H1 (cell line): ENCODE measurements at regions not wholly inside any gene's neighbourhood (a gene's known extent, or its start where the extent isn't known, plus 50 kb on each side); places are given as distances from the start of the nearest gene placed in this dataset.

Experiments used
- CTCF ChIA-PET: fragments of 300-600 bp; sonication (Branson Sonifier 250); formaldehyde crosslinking; loops from one replicate; lab custom pipeline; 2021; ENCODE audit not compliant: partially characterized antibody; lab: Charles Lee
- POLR2A ChIA-PET: fragments of 300-600 bp; sonication (Branson Sonifier 250); formaldehyde crosslinking; loops from one replicate; lab custom pipeline; 2021; ENCODE audit warnings: inconsistent platforms; ENCODE audit not compliant: partially characterized antibody; lab: Charles Lee
- DNase-seq, 2 experiments: peaks; one replicate each; pipeline versions ENCODE4 v3.0.0 to v3.0.0-alpha.2; 2010 to 2022; ENCODE audit warnings: low spot score in 2 of 2, low read depth in 1 of 2, mixed read lengths in 1 of 2
- FAIRE-seq: peaks from 2 replicates; lab custom pipeline; 2011; peaks lifted over from hg19 to GRCh38; lab: Jason Lieb, UNC
- H2AFZ ChIP-seq: 2 replicates; pipeline ENCODE4 v1.8.1; 2012; ENCODE audit warnings: low read length, inconsistent platforms
- H2AK5ac ChIP-seq: 2 replicates; pipeline ENCODE4 v1.6.1; 2013; ENCODE audit warnings: low read depth, low read length
- H2BK120ac ChIP-seq: replicated peaks from 2 replicates; pipeline ENCODE3; 2013; ENCODE audit warnings: low read depth, low read length, inconsistent platforms
- H2BK12ac ChIP-seq: 2 replicates; pipeline ENCODE4 v1.6.1; 2013; ENCODE audit warnings: low read depth, low read length
- H2BK15ac ChIP-seq: 2 replicates; pipeline ENCODE4 v1.6.1; 2013; ENCODE audit warnings: low read length
- H2BK20ac ChIP-seq: 2 replicates; pipeline ENCODE4 v1.6.1; 2013; ENCODE audit warnings: low read length
- H2BK5ac ChIP-seq: 2 replicates; pipeline ENCODE4 v1.6.1; 2013; ENCODE audit warnings: low read depth, low read length
- H3K14ac ChIP-seq: 2 replicates; pipeline ENCODE4 v1.6.1; 2013; ENCODE audit warnings: inconsistent platforms; ENCODE audit not compliant: insufficient read length
- H3K18ac ChIP-seq: 2 replicates; pipeline ENCODE4 v1.6.1; 2013; ENCODE audit warnings: low read length; ENCODE audit errors: extremely low read depth
- H3K23ac ChIP-seq: 2 replicates; pipeline ENCODE4 v1.6.1; 2013; ENCODE audit warnings: inconsistent platforms; ENCODE audit not compliant: insufficient read length
- H3K23me2 ChIP-seq: 2 replicates; pipeline ENCODE4 v1.6.1; 2013; ENCODE audit warnings: low read depth, low read length
- H3K27ac ChIP-seq: 2 replicates; pipeline ENCODE4 v1.6.1; 2011; ENCODE audit warnings: low read depth, low read length, inconsistent platforms
- H3K27me3 ChIP-seq, 4 experiments: replicated peaks in 1 of 4; 1 replicate in 1 of 4; 2 replicates in 3 of 4; pipeline versions ENCODE4 v1.6.1 to v1.8.1; 2011 to 2013; ENCODE audit warnings: low read length in 3 of 4, mild to moderate bottlenecking in 3 of 4, inconsistent platforms in 2 of 4, mixed read lengths in 2 of 4, moderate library complexity in 1 of 4; ENCODE audit not compliant: control insufficient read depth in 3 of 4, insufficient read depth in 3 of 4; ENCODE audit errors: extremely low read depth in 1 of 4
- H3K36me3 ChIP-seq, 4 experiments: 2 replicates each; pipeline versions ENCODE4 v1.6.1 to v1.8.1; 2011 to 2013; ENCODE audit warnings: mild to moderate bottlenecking in 4 of 4, low read length in 3 of 4, moderate library complexity in 2 of 4, control low read depth in 1 of 4, inconsistent platforms in 1 of 4; ENCODE audit not compliant: insufficient read depth in 4 of 4, control insufficient read depth in 2 of 4
- H3K4ac ChIP-seq: replicated peaks from 2 replicates; pipeline ENCODE3; 2013; ENCODE audit warnings: low read length, low read depth, mixed read lengths, inconsistent platforms; ENCODE audit not compliant: insufficient read length
- H3K4me1 ChIP-seq, 4 experiments: replicated peaks in 1 of 4; 1 replicate in 1 of 4; 2 replicates in 3 of 4; pipeline versions ENCODE4 v1.6.1 to v1.8.1; 2011 to 2013; ENCODE audit warnings: low read length in 3 of 4, inconsistent platforms in 2 of 4, mixed read lengths in 1 of 4; ENCODE audit not compliant: insufficient read depth in 4 of 4, control insufficient read depth in 3 of 4
- H3K4me2 ChIP-seq, 2 experiments: 2 replicates each; pipeline versions ENCODE4 v1.6.1 to v1.8.1; 2011 to 2013; ENCODE audit warnings: low read depth in 2 of 2, low read length in 2 of 2, control low read depth in 1 of 2, inconsistent platforms in 1 of 2, mild to moderate bottlenecking in 1 of 2; ENCODE audit not compliant: insufficient read depth in 1 of 2
- H3K4me3 ChIP-seq, 4 experiments: fragments of 200-600, 300-600 bp in 1 of 4; sonication (generic), shearing (Covaris generic), sonication (Bioruptor Twin) in 1 of 4; 2 replicates each; pipeline versions ENCODE4 v1.5.1 to v1.8.1; 2011 to 2016; ENCODE audit warnings: low read length in 4 of 4, low read depth in 3 of 4, control low read depth in 2 of 4, inconsistent platforms in 2 of 4, mild to moderate bottlenecking in 2 of 4, mixed read lengths in 1 of 4, moderate library complexity in 1 of 4; ENCODE audit not compliant: insufficient read depth in 2 of 4; ENCODE audit errors: extremely low read depth in 1 of 4
- H3K56ac ChIP-seq: replicated peaks from 2 replicates; pipeline ENCODE3; 2013; ENCODE audit warnings: low read depth, mild to moderate bottlenecking, mixed read lengths, low read length, inconsistent platforms; ENCODE audit not compliant: insufficient read length
- H3K79me1 ChIP-seq: 2 replicates; pipeline ENCODE4 v1.6.1; 2013; ENCODE audit warnings: low read depth, low read length, control low read depth
- H3K79me2 ChIP-seq, 2 experiments: 2 replicates each; pipeline versions ENCODE4 v1.6.1 to v1.8.1; 2012 to 2013; ENCODE audit warnings: low read length in 2 of 2, mild to moderate bottlenecking in 2 of 2, inconsistent platforms in 1 of 2; ENCODE audit not compliant: insufficient read depth in 2 of 2, control insufficient read depth in 1 of 2
- H3K9ac ChIP-seq, 4 experiments: replicated peaks in 1 of 4; 1 replicate in 1 of 4; 2 replicates in 3 of 4; pipeline versions ENCODE4 v1.6.1 to v1.8.1; 2011 to 2013; ENCODE audit warnings: low read depth in 3 of 4, low read length in 3 of 4, control low read depth in 2 of 4, mild to moderate bottlenecking in 2 of 4, moderate library complexity in 2 of 4, inconsistent platforms in 1 of 4; ENCODE audit errors: extremely low read depth in 1 of 4
- H3K9me3 ChIP-seq, 2 experiments: 2 replicates each; pipeline versions ENCODE4 v1.6.1 to v1.8.1; 2012 to 2013; ENCODE audit warnings: mild to moderate bottlenecking in 2 of 2, moderate library complexity in 2 of 2, control low read depth in 1 of 2, inconsistent platforms in 1 of 2, low read depth in 1 of 2, low read length in 1 of 2, mixed read lengths in 1 of 2; ENCODE audit not compliant: insufficient read depth in 2 of 2
- H4K20me1 ChIP-seq, 2 experiments: replicated peaks in 1 of 2; 2 replicates each; pipeline versions ENCODE3 to v1.8.1; 2011 to 2013; ENCODE audit warnings: inconsistent platforms in 2 of 2, low read length in 2 of 2, mild to moderate bottlenecking in 1 of 2; ENCODE audit not compliant: insufficient read depth in 2 of 2, control insufficient read depth in 1 of 2
- H4K5ac ChIP-seq: 2 replicates; pipeline ENCODE4 v1.6.1; 2013; ENCODE audit warnings: low read length, low read depth, mixed read lengths, inconsistent platforms; ENCODE audit not compliant: insufficient read length
- H4K8ac ChIP-seq: 2 replicates; pipeline ENCODE4 v1.8.0; 2013; ENCODE audit warnings: mild to moderate bottlenecking, moderate library complexity, low read length, inconsistent platforms; ENCODE audit not compliant: insufficient read depth; ENCODE audit errors: extremely low read depth
- H4K91ac ChIP-seq: replicated peaks from 2 replicates; pipeline ENCODE3; 2013; ENCODE audit warnings: low read length, mixed read lengths, inconsistent platforms; ENCODE audit not compliant: insufficient read length
- ASH2L ChIP-seq: fragments of 200-600, 300-600 bp; sonication (generic); IDR thresholded peaks from one replicate; pipeline ENCODE4 v1.7.1; 2017; ENCODE audit warnings: low read length
- BACH1 ChIP-seq: IDR thresholded peaks from 2 replicates; pipeline ENCODE4 v1.6.1; 2012; ENCODE audit warnings: low read length, improper control_type of control experiment
- EP300 ChIP-seq, 2 experiments: IDR thresholded peaks; 1 replicate in 1 of 2; 2 replicates in 1 of 2; pipeline ENCODE4 v1.6.1; 2011 to 2012; ENCODE audit warnings: low read depth in 2 of 2, low read length in 2 of 2, mild to moderate bottlenecking in 2 of 2, borderline replicate concordance in 1 of 2, inconsistent platforms in 1 of 2, moderate library complexity in 1 of 2
- JUND ChIP-seq: IDR thresholded peaks from 2 replicates; pipeline ENCODE4 v1.6.1; 2011; ENCODE audit warnings: mild to moderate bottlenecking, improper control_type of control experiment, low read length
- POLR2AphosphoS5 ChIP-seq: IDR thresholded peaks from 2 replicates; pipeline ENCODE4 v1.6.1; 2011; ENCODE audit warnings: low read depth, low read length
- SRF ChIP-seq: IDR thresholded peaks from 2 replicates; pipeline ENCODE4 v1.6.1; 2011; ENCODE audit warnings: mild to moderate bottlenecking, low read depth, low read length, moderate library complexity
- WGBS, 2 experiments: shearing (Covaris generic) in 1 of 2; methylation state at CpG; one replicate each; pipeline versions ENCODE4 v1.1.6 to v1.1.7; 2013 to 2015; ENCODE audit warnings: low lambda C conversion rate in 2 of 2, mixed read lengths in 2 of 2, inconsistent platforms in 1 of 2, low coverage in 1 of 2, missing lambda C conversion rate in 1 of 2; ENCODE audit not compliant: insufficient replicate concordance in 2 of 2, insufficient coverage in 1 of 2, insufficient read length in 1 of 2; ENCODE audit errors: extremely low coverage in 1 of 2, missing lambda C conversion rate in 1 of 2; 5-methylcytosine and 5-hydroxymethylcytosine counted together

- Histone ChIP-seq H3K18ac (no peak overlapping the region), H2AFZ (no peak overlapping the region), H2BK12ac (no peak overlapping the region), H3K36me3 (no peaks in the 10 kb centered on the region), H3K27ac (no peak overlapping the region), H3K23me2 (no peaks in the 10 kb centered on the region), H3K4ac (no peak overlapping the region), H3K4me3 (no peak overlapping the region), H3K79me1 (no peaks in the 10 kb centered on the region), H3K4me1 (no peaks in the 10 kb centered on the region), H4K20me1 (no peaks in the 10 kb centered on the region), H2BK120ac (no peak overlapping the region), H3K79me2 (no peaks in the 10 kb centered on the region), H3K9ac (no peak overlapping the region), H3K23ac (no peak overlapping the region), H4K91ac (no peak overlapping the region), H3K56ac (no peak overlapping the region), H3K14ac (no peak overlapping the region), H4K5ac (no peak overlapping the region), H2AK5ac (no peak overlapping the region), H2BK5ac (no peak overlapping the region), H3K4me2 (no peak overlapping the region), H2BK15ac (no peak overlapping the region), H3K27me3 (no peaks in the 10 kb centered on the region), H4K8ac (no peak overlapping the region), H2BK20ac (no peak overlapping the region), H3K9me3 (peaks cover 4 to 5% of the 10 kb centered on the region in 2 experiments; a peak in 2 of 4 replicates)
- WGBS, 2 experiments: 94% methylated on average over 1 of the region's 1 CpG; no CpG with 5 or more reads in 1 of the 2 experiments
- TF ChIP-seq EP300 (IDR thresholded peaks at IDR 0.05; ENCODE audit: borderline replicate concordance in 1 of 2, low read depth in 2 of 2, low read length in 2 of 2): no peak
- TF ChIP-seq BACH1: no peak
- no peak for TF ChIP-seq JUND
- TF ChIP-seq SRF: no peak
- TF ChIP-seq ASH2L: no peak
- TF ChIP-seq POLR2AphosphoS5: no peak
- POLR2A ChIA-PET: interaction anchor here (0.7 kb wide), 1 partner anchor 12 kb away, joined by 3 read pairs; no protein-coding TSS in a partner anchor
- CTCF ChIA-PET: no interaction called here
- FAIRE-seq (no peak), DNase-seq (no peak)
Measured at GRCh38 chr1:14003552-14003951, 303.6 kb downstream of the PRDM2 start.
